Adrenal gland (tissue), 5 donors: ENCODE measurements at regions not wholly inside any gene's neighbourhood (a gene's known extent, or its start where the extent isn't known, plus 50 kb on each side); places are given as distances from the start of the nearest gene placed in this dataset.

Experiments used
- POLR2A ChIP-seq, 2 donors: fragments of 450-650 bp; IDR thresholded peaks; one replicate each; pipeline ENCODE4 v1.6.1; 2017; ENCODE audit warnings: antibody characterized with exemption in 2 of 2, mild to moderate bottlenecking in 2 of 2, moderate library complexity in 1 of 2
- TF ChIP-seq, protein P1 (sequence below), 6 experiments: fragments of 450-650 bp in 4 of 6; fragments of 200-600 bp in 2 of 6; sonication (generic) in 1 of 6; IDR thresholded peaks; 1 replicate in 5 of 6; 2 replicates in 1 of 6; pipeline versions ENCODE4 v1.5.1 to v1.8.0; 2016 to 2021; ENCODE audit warnings: antibody characterized with exemption in 6 of 6, mild to moderate bottlenecking in 2 of 6, moderate library complexity in 1 of 6
- donor health status: DM: no; HTN: no; CAD: no.

DNA sequence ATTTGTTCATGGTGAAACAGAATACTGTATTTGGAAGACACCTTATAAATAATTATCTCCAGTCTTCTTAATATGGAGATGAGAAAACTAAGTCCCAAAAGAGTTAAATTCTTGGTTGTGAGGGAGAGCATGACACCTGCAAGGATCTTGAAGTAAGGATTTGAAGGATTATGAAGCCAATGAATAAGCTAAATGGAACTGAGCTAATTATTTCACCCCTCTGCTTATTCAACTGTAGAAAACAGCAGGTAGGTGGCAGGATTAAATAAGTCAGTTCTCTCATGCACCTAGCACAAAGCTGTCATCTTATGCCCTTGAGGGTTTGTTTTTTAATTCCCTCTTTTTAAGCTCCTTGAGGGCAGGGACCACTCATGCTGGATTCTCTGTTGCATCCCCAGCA lies 457.3 kb downstream of the ETS1 start:
- TF ChIP-seq, protein P1, sequence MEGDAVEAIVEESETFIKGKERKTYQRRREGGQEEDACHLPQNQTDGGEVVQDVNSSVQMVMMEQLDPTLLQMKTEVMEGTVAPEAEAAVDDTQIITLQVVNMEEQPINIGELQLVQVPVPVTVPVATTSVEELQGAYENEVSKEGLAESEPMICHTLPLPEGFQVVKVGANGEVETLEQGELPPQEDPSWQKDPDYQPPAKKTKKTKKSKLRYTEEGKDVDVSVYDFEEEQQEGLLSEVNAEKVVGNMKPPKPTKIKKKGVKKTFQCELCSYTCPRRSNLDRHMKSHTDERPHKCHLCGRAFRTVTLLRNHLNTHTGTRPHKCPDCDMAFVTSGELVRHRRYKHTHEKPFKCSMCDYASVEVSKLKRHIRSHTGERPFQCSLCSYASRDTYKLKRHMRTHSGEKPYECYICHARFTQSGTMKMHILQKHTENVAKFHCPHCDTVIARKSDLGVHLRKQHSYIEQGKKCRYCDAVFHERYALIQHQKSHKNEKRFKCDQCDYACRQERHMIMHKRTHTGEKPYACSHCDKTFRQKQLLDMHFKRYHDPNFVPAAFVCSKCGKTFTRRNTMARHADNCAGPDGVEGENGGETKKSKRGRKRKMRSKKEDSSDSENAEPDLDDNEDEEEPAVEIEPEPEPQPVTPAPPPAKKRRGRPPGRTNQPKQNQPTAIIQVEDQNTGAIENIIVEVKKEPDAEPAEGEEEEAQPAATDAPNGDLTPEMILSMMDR (IDR thresholded peaks at IDR 0.05), result no peak
- no peak for TF ChIP-seq POLR2A (IDR thresholded peaks at IDR 0.05)
